Endothelial cell of umbilical vein (primary cell): ENCODE measurements at regions not wholly inside any gene's neighbourhood (a gene's known extent, or its start where the extent isn't known, plus 50 kb on each side); places are given as distances from the start of the nearest gene placed in this dataset.
"Not testable (repeated sequence)": the region's sequence is repeated elsewhere in the genome, so short reads cannot be mapped to it uniquely, and the experiment has no call there.

Experiments
- BruUV-seq: library from RNA; stranded (reverse); fragments of 400-500 nt; replicated peaks from 2 replicates; lab custom pipeline; 2021; lab: Mats Ljungman, UMichigan
- CTCF ChIA-PET: fragments of 300-600, 350-600 bp; sonication (Branson Sonifier 250); formaldehyde crosslinking; loops from one replicate; lab custom pipeline; 2021; ENCODE audit warnings: antibody characterized with exemption, inconsistent platforms; lab: Charles Lee
- POLR2A ChIA-PET: fragments of 300-600, 350-600 bp; sonication (Branson Sonifier 250); formaldehyde crosslinking; loops from one replicate; lab custom pipeline; 2021; ENCODE audit warnings: antibody characterized with exemption, inconsistent platforms; lab: Charles Lee
- DNase-seq: peaks from one replicate; pipeline ENCODE4 v3.0.0-alpha.2; 2011; ENCODE audit warnings: low read depth, low spot score
- FAIRE-seq: peaks from 2 replicates; lab custom pipeline; 2011; peaks lifted over from hg19 to GRCh38; lab: Jason Lieb, UNC
- H2AFZ ChIP-seq: 2 replicates; pipeline ENCODE4 v1.6.0; 2012; ENCODE audit warnings: low read depth, low read length, control low read depth, inconsistent platforms
- H3K27ac ChIP-seq: 2 replicates; pipeline ENCODE4 v1.5.1; 2011; ENCODE audit warnings: low read depth, mild to moderate bottlenecking, control low read depth, low read length, moderate library complexity; ENCODE audit not compliant: insufficient read depth
- H3K27me3 ChIP-seq, 2 experiments: 2 replicates each; pipeline versions ENCODE4 v1.6.0 to v1.6.1; 2011; ENCODE audit warnings: low read length in 2 of 2, mixed read lengths in 1 of 2; ENCODE audit not compliant: control insufficient read depth in 2 of 2, insufficient read depth in 2 of 2
- H3K36me3 ChIP-seq, 2 experiments: 2 replicates in 1 of 2; 3 replicates in 1 of 2; pipeline ENCODE4 v1.5.1; 2011; ENCODE audit warnings: low read length in 2 of 2, mild to moderate bottlenecking in 1 of 2, moderate library complexity in 1 of 2; ENCODE audit not compliant: control insufficient read depth in 2 of 2, insufficient read depth in 2 of 2; ENCODE audit errors: extremely low read depth in 1 of 2
- H3K4me1 ChIP-seq: 3 replicates; pipeline ENCODE4 v1.5.1; 2011; ENCODE audit warnings: mild to moderate bottlenecking, low read length; ENCODE audit not compliant: control insufficient read depth, insufficient read depth; ENCODE audit errors: extremely low read depth
- H3K4me2 ChIP-seq: 2 replicates; pipeline ENCODE4 v1.6.1; 2011; ENCODE audit warnings: low read length, control low read depth, mixed read lengths; ENCODE audit not compliant: insufficient read depth
- H3K4me3 ChIP-seq, 3 experiments: fragments of 200-600 bp in 1 of 3; sonication (generic), shearing (Covaris generic) in 1 of 3; replicated peaks in 1 of 3; 2 replicates each; pipeline ENCODE4 v1.5.1; 2011 to 2016; ENCODE audit warnings: control low read depth in 3 of 3, low read length in 3 of 3, mild to moderate bottlenecking in 2 of 3, inconsistent platforms in 1 of 3, low read depth in 1 of 3, moderate library complexity in 1 of 3; ENCODE audit not compliant: insufficient read depth in 1 of 3
- H3K79me2 ChIP-seq: 2 replicates; pipeline ENCODE4 v1.6.0; 2012; ENCODE audit warnings: low read length, inconsistent platforms; ENCODE audit not compliant: control insufficient read depth, insufficient read depth
- H3K9ac ChIP-seq: replicated peaks from 2 replicates; pipeline ENCODE3; 2011; ENCODE audit warnings: low read length, control low read depth; ENCODE audit not compliant: insufficient read depth; ENCODE audit errors: extremely low read depth
- H3K9me1 ChIP-seq: replicated peaks from 3 replicates; pipeline ENCODE4 v1.6.0; 2011; ENCODE audit warnings: mild to moderate bottlenecking, low read length; ENCODE audit not compliant: control insufficient read depth, insufficient read depth; ENCODE audit errors: extremely low read depth
- H3K9me3 ChIP-seq: replicated peaks from 2 replicates; pipeline ENCODE4 v1.5.1; 2012; ENCODE audit warnings: low read length, inconsistent platforms; ENCODE audit not compliant: control insufficient read depth, insufficient read depth
- H4K20me1 ChIP-seq: replicated peaks from 2 replicates; pipeline ENCODE3; 2011; ENCODE audit warnings: mild to moderate bottlenecking, low read length; ENCODE audit not compliant: control insufficient read depth, insufficient read depth; ENCODE audit errors: extremely low read depth
- CTCF ChIP-seq, 2 donors: IDR thresholded peaks; 1 replicate in 1 of 2; 2 replicates in 1 of 2; pipeline ENCODE4 v1.5.1; 2011; ENCODE audit warnings: low read length in 2 of 2, mild to moderate bottlenecking in 2 of 2, moderate library complexity in 2 of 2, control low read depth in 1 of 2, inconsistent platforms in 1 of 2, low read depth in 1 of 2; ENCODE audit not compliant: insufficient read depth in 1 of 2; ENCODE audit errors: extremely low read depth in 1 of 2
- EZH2 ChIP-seq: IDR thresholded peaks from 2 replicates; pipeline ENCODE4 v1.6.1; 2012; ENCODE audit warnings: borderline replicate concordance, low read depth, mild to moderate bottlenecking, moderate library complexity, low read length, inconsistent platforms; ENCODE audit not compliant: severe bottlenecking
- FOS ChIP-seq: IDR thresholded peaks from 2 replicates; pipeline ENCODE4 v1.6.1; 2011; ENCODE audit warnings: mild to moderate bottlenecking, low read length, moderate library complexity, borderline replicate concordance; ENCODE audit not compliant: insufficient read depth
- GATA2 ChIP-seq: IDR thresholded peaks from 2 replicates; pipeline ENCODE4 v1.7.0; 2011; ENCODE audit warnings: low read depth, mild to moderate bottlenecking, moderate library complexity, mixed read lengths, low read length; ENCODE audit not compliant: insufficient read length, insufficient read depth
- JUN ChIP-seq: IDR thresholded peaks from 2 replicates; pipeline ENCODE4 v1.6.1; 2011; ENCODE audit warnings: borderline replicate concordance, low read depth; ENCODE audit not compliant: insufficient read length, insufficient read depth
- MAX ChIP-seq: IDR thresholded peaks from 2 replicates; pipeline ENCODE4 v1.6.1; 2011; ENCODE audit not compliant: insufficient read depth, insufficient read length
- MYC ChIP-seq: IDR thresholded peaks from one replicate; pipeline ENCODE4 v1.6.1; 2011; ENCODE audit warnings: mild to moderate bottlenecking, low read depth, low read length
- POLR2A ChIP-seq: IDR thresholded peaks from 2 replicates; pipeline ENCODE4 v1.6.1; 2012; ENCODE audit warnings: low read depth, mild to moderate bottlenecking, control low read depth, low read length
- POLR2AphosphoS5 ChIP-seq: IDR thresholded peaks from 2 replicates; pipeline ENCODE4 v1.6.1; 2012; ENCODE audit warnings: low read depth, mild to moderate bottlenecking, control low read depth, low read length, moderate library complexity; ENCODE audit not compliant: insufficient read depth
- dilution Hi-C: fragments of 300-500 bp; cut with MboI; formaldehyde crosslinking; loops from one replicate; pipeline ENCODE4 v1.15.0; 2019; ENCODE audit warnings: low sequenced_read_pairs; ENCODE audit not compliant: extremely low pct_ligation_motif_present
- intact Hi-C: fragments of 100-400 bp; cut with micrococcal nuclease; formaldehyde crosslinking; loops from one replicate; pipeline ENCODE4 v1.10.0; 2022

GRCh38 chr22:22758101-22758807 is 113.8 kb downstream of the GGTLC2 start:
- CTCF ChIA-PET: interaction anchor here (0.9 kb wide), 1 partner anchor 13 kb away, joined by 3 read pairs; no protein-coding TSS in a partner anchor
- H3K4me3 ChIP-seq, H3K9ac ChIP-seq, H3K27ac ChIP-seq, H4K20me1 ChIP-seq, H3K27me3 ChIP-seq, H2AFZ ChIP-seq, H3K4me2 ChIP-seq, POLR2A ChIA-PET, BruUV-seq, FAIRE-seq, H3K36me3 ChIP-seq, H3K4me1 ChIP-seq, dilution Hi-C loops, intact Hi-C loops, H3K79me2 ChIP-seq, H3K9me1 ChIP-seq, DNase-seq, H3K9me3 ChIP-seq: not testable (repeated sequence)

GRCh38 chr22:22759371-22759770 is 115.0 kb downstream of the GGTLC2 start:
- no peaks in the 10 kb centered on the region for H3K4me1 ChIP-seq
- FAIRE-seq: no peak
- no peak for TF ChIP-seq MAX
- no peak for TF ChIP-seq POLR2AphosphoS5
- no peak for TF ChIP-seq GATA2
- no peak for TF ChIP-seq JUN
- no peak for TF ChIP-seq MYC
- no peak for TF ChIP-seq FOS
- no peak for TF ChIP-seq EZH2
- TF ChIP-seq CTCF (IDR thresholded peaks at IDR 0.05; ENCODE audit: extremely low read depth in 1 of 2, insufficient read depth in 1 of 2, low read depth in 1 of 2, low read length in 2 of 2): no peak
- no peak for TF ChIP-seq POLR2A
- H3K27ac ChIP-seq: no peak overlapping the region
- H3K9ac ChIP-seq: no peak overlapping the region
- H3K79me2 ChIP-seq: no peaks in the 10 kb centered on the region
- DNase-seq: no peak
- dilution Hi-C loops (no loop called here), intact Hi-C loops (no loop called here)
- no peak overlapping the region for H2AFZ ChIP-seq
- H3K9me1 ChIP-seq: no peaks in the 10 kb centered on the region
- CTCF ChIA-PET: interaction anchor here (0.9 kb wide), 1 partner anchor 14 kb away, joined by 3 read pairs; no protein-coding TSS in a partner anchor
- peaks cover 2 to 3% of the 10 kb centered on the region in 2 experiments for H3K27me3 ChIP-seq
- no peaks in the 10 kb centered on the region for H3K9me3 ChIP-seq
- BruUV-seq: no TSS peak
- H4K20me1 ChIP-seq: no peaks in the 10 kb centered on the region
- H3K4me3 ChIP-seq: no peak overlapping the region
- no peaks in the 10 kb centered on the region for H3K36me3 ChIP-seq
- POLR2A ChIA-PET: no interaction called here
- no peak overlapping the region for H3K4me2 ChIP-seq
